Osteoblast (primary cell): ENCODE measurements at regions not wholly inside any gene's neighbourhood (a gene's known extent, or its start where the extent isn't known, plus 50 kb on each side); places are given as distances from the start of the nearest gene placed in this dataset.

ENCODE experiments used
- DNase-seq: peaks from one replicate; pipeline ENCODE4 v3.0.0; 2011; ENCODE audit warnings: low spot score, mixed read lengths; ENCODE audit not compliant: insufficient read length; ENCODE audit errors: missing footprints
- H2AFZ ChIP-seq: 2 replicates; pipeline ENCODE4 v1.6.0; 2011; ENCODE audit warnings: mild to moderate bottlenecking, low read length
- H3K27ac ChIP-seq: 2 replicates; pipeline ENCODE4 v1.5.1; 2011; ENCODE audit warnings: mild to moderate bottlenecking, low read depth, low read length, moderate library complexity
- H3K27me3 ChIP-seq: 2 replicates; pipeline ENCODE4 v1.6.0; 2012; ENCODE audit warnings: mild to moderate bottlenecking, control low read depth, inconsistent platforms, low read length, moderate library complexity; ENCODE audit not compliant: insufficient read depth
- H3K36me3 ChIP-seq: 2 replicates; pipeline ENCODE4 v1.5.1; 2011; ENCODE audit warnings: mild to moderate bottlenecking, low read length, control low read depth, moderate library complexity; ENCODE audit not compliant: insufficient read depth
- H3K4me1 ChIP-seq: 2 replicates; pipeline ENCODE4 v1.5.1; 2011; ENCODE audit warnings: mild to moderate bottlenecking, low read length, control low read depth, moderate library complexity; ENCODE audit not compliant: insufficient read depth
- H3K4me2 ChIP-seq: 2 replicates; pipeline ENCODE4 v1.6.0; 2011; ENCODE audit warnings: mild to moderate bottlenecking, low read length; ENCODE audit not compliant: insufficient read depth
- H3K4me3 ChIP-seq: fragments of 200-600 bp; sonication (generic); 3 replicates; pipeline ENCODE4 v1.5.1; 2012; ENCODE audit warnings: mild to moderate bottlenecking, low read length, inconsistent platforms; ENCODE audit not compliant: insufficient read depth
- H3K79me2 ChIP-seq: 2 replicates; pipeline ENCODE4 v1.6.0; 2012; ENCODE audit warnings: mild to moderate bottlenecking, low read length, control low read depth, inconsistent platforms; ENCODE audit not compliant: insufficient read depth
- H3K9me3 ChIP-seq: 2 replicates; pipeline ENCODE4 v1.5.1; 2011; ENCODE audit warnings: low read depth, low read length, control low read depth
- H4K20me1 ChIP-seq: 2 replicates; pipeline ENCODE4 v1.6.0; 2012; ENCODE audit warnings: mild to moderate bottlenecking, low read length, control low read depth; ENCODE audit not compliant: insufficient read depth
- TF ChIP-seq, protein P1 (sequence below): IDR thresholded peaks from 2 replicates; pipeline ENCODE4 v1.5.1; 2011; ENCODE audit warnings: mild to moderate bottlenecking, low read depth, low read length, moderate library complexity; ENCODE audit errors: extremely low read depth

DNA sequence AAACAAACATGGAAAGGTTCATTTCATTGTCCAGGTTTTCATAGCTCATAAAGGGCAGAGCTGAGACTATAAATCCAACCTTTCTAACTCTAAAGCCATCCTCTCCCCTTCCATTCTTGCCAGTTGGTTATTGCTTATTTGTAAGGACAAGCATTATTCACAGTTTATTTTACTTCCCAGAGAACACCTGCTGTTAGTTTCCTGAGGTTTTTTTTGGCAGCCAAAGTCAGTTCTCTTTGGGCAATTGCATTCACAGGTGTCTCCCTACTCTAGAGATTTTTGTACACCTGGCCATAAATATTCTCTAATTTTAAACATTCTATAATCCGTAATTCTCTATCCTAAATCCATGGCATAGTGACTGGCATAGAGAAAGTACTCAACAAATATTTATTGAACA, 87.3 kb upstream of the SPHKAP start:
- no peak overlapping the region for H3K4me2 ChIP-seq
- H3K27me3 ChIP-seq, result no peaks in the 10 kb centered on the region
- no peaks in the 10 kb centered on the region for H3K4me1 ChIP-seq
- TF ChIP-seq, protein P1, sequence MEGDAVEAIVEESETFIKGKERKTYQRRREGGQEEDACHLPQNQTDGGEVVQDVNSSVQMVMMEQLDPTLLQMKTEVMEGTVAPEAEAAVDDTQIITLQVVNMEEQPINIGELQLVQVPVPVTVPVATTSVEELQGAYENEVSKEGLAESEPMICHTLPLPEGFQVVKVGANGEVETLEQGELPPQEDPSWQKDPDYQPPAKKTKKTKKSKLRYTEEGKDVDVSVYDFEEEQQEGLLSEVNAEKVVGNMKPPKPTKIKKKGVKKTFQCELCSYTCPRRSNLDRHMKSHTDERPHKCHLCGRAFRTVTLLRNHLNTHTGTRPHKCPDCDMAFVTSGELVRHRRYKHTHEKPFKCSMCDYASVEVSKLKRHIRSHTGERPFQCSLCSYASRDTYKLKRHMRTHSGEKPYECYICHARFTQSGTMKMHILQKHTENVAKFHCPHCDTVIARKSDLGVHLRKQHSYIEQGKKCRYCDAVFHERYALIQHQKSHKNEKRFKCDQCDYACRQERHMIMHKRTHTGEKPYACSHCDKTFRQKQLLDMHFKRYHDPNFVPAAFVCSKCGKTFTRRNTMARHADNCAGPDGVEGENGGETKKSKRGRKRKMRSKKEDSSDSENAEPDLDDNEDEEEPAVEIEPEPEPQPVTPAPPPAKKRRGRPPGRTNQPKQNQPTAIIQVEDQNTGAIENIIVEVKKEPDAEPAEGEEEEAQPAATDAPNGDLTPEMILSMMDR, result no peak
- no peak overlapping the region for H3K27ac ChIP-seq
- DNase-seq, result no peak
- no peaks in the 10 kb centered on the region for H3K79me2 ChIP-seq
- no peak overlapping the region for H3K4me3 ChIP-seq
- H2AFZ ChIP-seq, result no peak overlapping the region
- H3K9me3 ChIP-seq, result no peaks in the 10 kb centered on the region
- no peaks in the 10 kb centered on the region for H4K20me1 ChIP-seq
- no peaks in the 10 kb centered on the region for H3K36me3 ChIP-seq

DNA sequence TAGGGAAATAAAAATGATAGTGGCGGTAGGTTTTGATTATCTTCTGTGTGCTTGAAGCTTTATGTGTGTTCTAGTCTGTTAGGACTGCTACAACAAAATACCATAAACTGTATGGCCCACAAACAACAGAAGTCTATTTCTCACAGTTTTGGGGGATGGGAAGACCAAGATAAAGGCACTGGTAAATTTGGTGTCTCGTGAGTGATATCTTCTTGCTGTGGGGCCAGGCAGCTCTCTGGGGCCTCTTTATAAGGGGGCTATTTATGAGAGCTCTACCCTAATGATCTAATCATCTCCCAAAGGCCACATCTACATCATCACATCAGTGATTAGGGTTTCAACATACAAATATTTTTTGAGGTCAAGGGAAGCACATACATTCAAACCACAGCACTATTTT, 86.8 kb upstream of the SPHKAP start:
- no peak overlapping the region for H2AFZ ChIP-seq
- H3K79me2 ChIP-seq, result no peaks in the 10 kb centered on the region
- no peak for DNase-seq
- TF ChIP-seq, protein P1, result no peak
- H3K4me2 ChIP-seq, result no peak overlapping the region
- no peaks in the 10 kb centered on the region for H4K20me1 ChIP-seq
- no peaks in the 10 kb centered on the region for H3K36me3 ChIP-seq
- H3K4me1 ChIP-seq, result no peaks in the 10 kb centered on the region
- H3K27me3 ChIP-seq, result no peaks in the 10 kb centered on the region
- no peaks in the 10 kb centered on the region for H3K9me3 ChIP-seq
- no peak overlapping the region for H3K4me3 ChIP-seq
- no peak overlapping the region for H3K27ac ChIP-seq

DNA sequence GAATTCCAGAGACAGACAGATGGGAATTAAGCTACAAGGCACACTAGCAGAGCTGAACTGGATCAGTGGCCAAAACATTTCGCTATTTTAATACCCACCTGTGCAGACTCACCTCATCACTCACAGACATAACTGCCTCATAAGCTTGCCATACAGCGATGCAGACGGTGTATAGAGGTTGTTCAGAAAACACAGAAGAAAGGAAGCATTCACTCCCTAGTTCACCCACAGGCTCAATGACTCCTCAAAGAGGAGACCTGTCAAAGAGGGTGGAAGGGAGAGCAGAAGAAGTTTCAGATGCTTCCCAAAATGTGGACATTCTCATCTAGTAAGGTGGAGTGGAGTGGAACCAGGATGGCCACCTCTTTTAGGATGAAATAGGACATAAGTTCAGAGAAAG, 81.7 kb upstream of the SPHKAP start:
- no peak for DNase-seq
- Histone ChIP-seq H3K4me1 (no peaks in the 10 kb centered on the region), H4K20me1 (no peaks in the 10 kb centered on the region), H3K36me3 (no peaks in the 10 kb centered on the region), H3K9me3 (peaks cover 3% of the 10 kb centered on the region), H3K4me3 (no peak overlapping the region), H3K27me3 (no peaks in the 10 kb centered on the region), H3K4me2 (no peak overlapping the region), H2AFZ (no peak overlapping the region), H3K27ac (no peak overlapping the region), H3K79me2 (no peaks in the 10 kb centered on the region)
- TF ChIP-seq, protein P1, result no peak

DNA sequence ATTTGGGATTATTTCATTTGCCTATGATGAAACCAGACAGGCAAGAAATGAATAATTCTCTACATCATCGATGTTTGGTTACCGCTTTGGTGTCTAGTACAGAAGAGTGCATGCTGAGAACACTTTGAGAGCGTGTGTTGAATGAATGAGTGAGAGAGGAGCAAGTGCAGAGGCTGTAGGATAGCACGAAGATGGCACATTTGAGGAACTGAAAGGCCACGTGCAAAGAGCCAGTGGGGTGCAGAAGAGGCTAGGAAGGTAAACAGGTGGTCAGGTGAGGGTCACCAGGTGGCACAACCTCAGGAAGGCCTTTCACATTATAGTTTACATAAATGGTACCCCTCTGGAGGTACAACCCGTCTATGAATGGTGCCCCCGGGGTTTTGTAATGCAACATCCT, 80.1 kb upstream of the SPHKAP start:
- Histone ChIP-seq H3K27me3 (no peaks in the 10 kb centered on the region), H4K20me1 (no peaks in the 10 kb centered on the region), H3K27ac (no peak overlapping the region), H3K4me2 (no peak overlapping the region), H3K9me3 (peaks cover 3% of the 10 kb centered on the region), H3K4me1 (no peaks in the 10 kb centered on the region), H3K4me3 (no peak overlapping the region), H3K36me3 (no peaks in the 10 kb centered on the region), H2AFZ (no peak overlapping the region), H3K79me2 (no peaks in the 10 kb centered on the region)
- TF ChIP-seq, protein P1, result no peak
- DNase-seq, result no peak
